ENCODE measurements at regions not wholly inside any gene's neighbourhood (a gene's known extent, or its start where the extent isn't known, plus 50 kb on each side); places are given as distances from the start of the nearest gene placed in this dataset.

DNA sequence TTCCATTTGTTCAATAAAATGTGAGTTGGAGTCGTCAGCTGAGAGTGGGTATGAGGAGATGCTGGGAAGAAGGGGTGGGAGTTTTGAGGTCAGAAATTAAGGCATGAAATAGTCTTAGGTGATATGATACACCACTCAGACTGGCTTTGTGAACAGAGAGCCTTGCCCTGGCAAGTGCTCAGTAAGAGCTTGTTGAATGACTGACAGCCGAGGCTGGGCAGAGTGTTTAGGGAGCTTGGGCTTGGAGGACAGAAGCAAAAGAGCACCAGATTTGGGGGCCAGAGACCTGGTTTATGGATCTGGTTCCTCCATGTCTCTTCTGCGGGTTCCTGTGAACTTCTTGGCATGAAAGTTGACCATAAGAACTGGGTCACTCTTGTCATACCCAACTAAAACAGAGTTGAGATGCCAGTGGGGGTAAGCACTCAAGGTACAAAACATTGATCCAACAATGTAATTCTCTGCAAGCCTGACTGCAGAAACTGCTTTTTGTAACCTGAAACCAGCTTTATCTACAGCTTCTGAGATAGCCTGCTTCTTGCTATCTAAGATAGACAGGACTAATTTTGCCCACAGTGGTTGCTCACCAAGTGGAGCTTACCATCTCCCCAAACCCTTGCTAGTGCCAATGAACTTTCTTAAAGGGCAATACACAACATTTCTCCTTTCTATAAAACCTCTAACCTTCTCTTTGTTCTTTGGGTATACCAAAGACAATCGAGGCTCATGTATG lies 126.4 kb downstream of the TENT5C start:
- Mint-ChIP-seq H3K9me3 (peaks cover 20% of the 10 kb centered on the region), H3K27ac (no peak overlapping the region), H3K36me3 (ENCODE audit: low read depth) (peaks cover 5% of the 10 kb centered on the region; the same call in 1 of the 3 replicates), H3K27me3 (ENCODE audit: insufficient read depth, low read depth, poor library complexity) (peaks cover 2% of the 10 kb centered on the region), H3K4me1 (peaks cover 8% of the 10 kb centered on the region; the same call in 2 of the 3 replicates), H3K4me3 (no peak overlapping the region)
- Histone ChIP-seq H3K27ac (ENCODE audit: low read depth) (no peak overlapping the region), H3K4me2 (no peak overlapping the region), H3K4me1 (ENCODE audit: insufficient read depth) (no peaks in the 10 kb centered on the region), H3F3A (replicated peaks; ENCODE audit: low read depth) (no peaks in the 10 kb centered on the region), H4K20me1 (replicated peaks; ENCODE audit: insufficient read depth) (no peaks in the 10 kb centered on the region), H3K27me3 (ENCODE audit: insufficient read depth) (no peaks in the 10 kb centered on the region), H3K9me2 (ENCODE audit: insufficient read depth) (no peaks in the 10 kb centered on the region; the same call in 1 of the 2 replicates), H3K79me2 (replicated peaks; ENCODE audit: insufficient read depth) (no peaks in the 10 kb centered on the region), H2AFZ (no peak overlapping the region; the same call in 1 of the 2 replicates), H3K4me3 (no peak overlapping the region), H3K36me3 (ENCODE audit: insufficient read depth) (0 out of 2 replicates have a peak, but pooled peaks cover 4% of the 10 kb centered on the region)
- DNase-seq (ENCODE audit: low spot score) (no peak), ATAC-seq (no peak)
- TF ChIP-seq, protein P1, sequence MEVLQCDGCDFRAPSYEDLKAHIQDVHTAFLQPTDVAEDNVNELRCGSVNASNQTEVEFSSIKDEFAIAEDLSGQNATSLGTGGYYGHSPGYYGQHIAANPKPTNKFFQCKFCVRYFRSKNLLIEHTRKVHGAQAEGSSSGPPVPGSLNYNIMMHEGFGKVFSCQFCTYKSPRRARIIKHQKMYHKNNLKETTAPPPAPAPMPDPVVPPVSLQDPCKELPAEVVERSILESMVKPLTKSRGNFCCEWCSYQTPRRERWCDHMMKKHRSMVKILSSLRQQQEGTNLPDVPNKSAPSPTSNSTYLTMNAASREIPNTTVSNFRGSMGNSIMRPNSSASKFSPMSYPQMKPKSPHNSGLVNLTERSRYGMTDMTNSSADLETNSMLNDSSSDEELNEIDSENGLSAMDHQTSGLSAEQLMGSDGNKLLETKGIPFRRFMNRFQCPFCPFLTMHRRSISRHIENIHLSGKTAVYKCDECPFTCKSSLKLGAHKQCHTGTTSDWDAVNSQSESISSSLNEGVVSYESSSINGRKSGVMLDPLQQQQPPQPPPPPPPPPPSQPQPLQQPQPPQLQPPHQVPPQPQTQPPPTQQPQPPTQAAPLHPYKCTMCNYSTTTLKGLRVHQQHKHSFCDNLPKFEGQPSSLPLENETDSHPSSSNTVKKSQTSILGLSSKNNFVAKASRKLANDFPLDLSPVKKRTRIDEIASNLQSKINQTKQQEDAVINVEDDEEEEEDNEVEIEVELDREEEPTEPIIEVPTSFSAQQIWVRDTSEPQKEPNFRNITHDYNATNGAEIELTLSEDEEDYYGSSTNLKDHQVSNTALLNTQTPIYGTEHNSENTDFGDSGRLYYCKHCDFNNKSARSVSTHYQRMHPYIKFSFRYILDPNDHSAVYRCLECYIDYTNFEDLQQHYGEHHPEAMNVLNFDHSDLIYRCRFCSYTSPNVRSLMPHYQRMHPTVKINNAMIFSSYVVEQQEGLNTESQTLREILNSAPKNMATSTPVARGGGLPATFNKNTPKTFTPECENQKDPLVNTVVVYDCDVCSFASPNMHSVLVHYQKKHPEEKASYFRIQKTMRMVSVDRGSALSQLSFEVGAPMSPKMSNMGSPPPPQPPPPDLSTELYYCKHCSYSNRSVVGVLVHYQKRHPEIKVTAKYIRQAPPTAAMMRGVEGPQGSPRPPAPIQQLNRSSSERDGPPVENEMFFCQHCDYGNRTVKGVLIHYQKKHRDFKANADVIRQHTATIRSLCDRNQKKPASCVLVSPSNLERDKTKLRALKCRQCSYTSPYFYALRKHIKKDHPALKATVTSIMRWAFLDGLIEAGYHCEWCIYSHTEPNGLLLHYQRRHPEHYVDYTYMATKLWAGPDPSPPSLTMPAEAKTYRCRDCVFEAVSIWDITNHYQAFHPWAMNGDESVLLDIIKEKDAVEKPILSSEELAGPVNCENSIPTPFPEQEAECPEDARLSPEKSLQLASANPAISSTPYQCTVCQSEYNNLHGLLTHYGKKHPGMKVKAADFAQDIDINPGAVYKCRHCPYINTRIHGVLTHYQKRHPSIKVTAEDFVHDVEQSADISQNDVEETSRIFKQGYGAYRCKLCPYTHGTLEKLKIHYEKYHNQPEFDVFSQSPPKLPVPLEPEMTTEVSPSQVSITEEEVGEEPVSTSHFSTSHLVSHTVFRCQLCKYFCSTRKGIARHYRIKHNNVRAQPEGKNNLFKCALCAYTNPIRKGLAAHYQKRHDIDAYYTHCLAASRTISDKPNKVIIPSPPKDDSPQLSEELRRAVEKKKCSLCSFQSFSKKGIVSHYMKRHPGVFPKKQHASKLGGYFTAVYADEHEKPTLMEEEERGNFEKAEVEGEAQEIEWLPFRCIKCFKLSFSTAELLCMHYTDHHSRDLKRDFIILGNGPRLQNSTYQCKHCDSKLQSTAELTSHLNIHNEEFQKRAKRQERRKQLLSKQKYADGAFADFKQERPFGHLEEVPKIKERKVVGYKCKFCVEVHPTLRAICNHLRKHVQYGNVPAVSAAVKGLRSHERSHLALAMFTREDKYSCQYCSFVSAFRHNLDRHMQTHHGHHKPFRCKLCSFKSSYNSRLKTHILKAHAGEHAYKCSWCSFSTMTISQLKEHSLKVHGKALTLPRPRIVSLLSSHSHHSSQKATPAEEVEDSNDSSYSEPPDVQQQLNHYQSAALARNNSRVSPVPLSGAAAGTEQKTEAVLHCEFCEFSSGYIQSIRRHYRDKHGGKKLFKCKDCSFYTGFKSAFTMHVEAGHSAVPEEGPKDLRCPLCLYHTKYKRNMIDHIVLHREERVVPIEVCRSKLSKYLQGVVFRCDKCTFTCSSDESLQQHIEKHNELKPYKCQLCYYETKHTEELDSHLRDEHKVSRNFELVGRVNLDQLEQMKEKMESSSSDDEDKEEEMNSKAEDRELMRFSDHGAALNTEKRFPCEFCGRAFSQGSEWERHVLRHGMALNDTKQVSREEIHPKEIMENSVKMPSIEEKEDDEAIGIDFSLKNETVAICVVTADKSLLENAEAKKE (CRISPR knock-in tag; IDR thresholded peaks at IDR 0.05) = no peak
- TF ChIP-seq CREB1 (CRISPR knock-in tag; IDR thresholded peaks at IDR 0.05; ENCODE audit: low read depth) (no peak), STAT1 (IDR thresholded peaks at IDR 0.05; ENCODE audit: unreplicated experiment) (no peak), JUNB (IDR thresholded peaks at IDR 0.05; ENCODE audit: unreplicated experiment) (no peak)
- TF ChIP-seq, protein P2, sequence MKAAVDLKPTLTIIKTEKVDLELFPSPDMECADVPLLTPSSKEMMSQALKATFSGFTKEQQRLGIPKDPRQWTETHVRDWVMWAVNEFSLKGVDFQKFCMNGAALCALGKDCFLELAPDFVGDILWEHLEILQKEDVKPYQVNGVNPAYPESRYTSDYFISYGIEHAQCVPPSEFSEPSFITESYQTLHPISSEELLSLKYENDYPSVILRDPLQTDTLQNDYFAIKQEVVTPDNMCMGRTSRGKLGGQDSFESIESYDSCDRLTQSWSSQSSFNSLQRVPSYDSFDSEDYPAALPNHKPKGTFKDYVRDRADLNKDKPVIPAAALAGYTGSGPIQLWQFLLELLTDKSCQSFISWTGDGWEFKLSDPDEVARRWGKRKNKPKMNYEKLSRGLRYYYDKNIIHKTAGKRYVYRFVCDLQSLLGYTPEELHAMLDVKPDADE (IDR thresholded peaks at IDR 0.05) = no peak

Measured in GM23338 (cell line).